GM20000 (cell line): ENCODE measurements at regions not wholly inside any gene's neighbourhood (a gene's known extent, or its start where the extent isn't known, plus 50 kb on each side); places are given as distances from the start of the nearest gene placed in this dataset.

Experiments
- DNase-seq: peaks from one replicate; pipeline ENCODE4 v3.0.0; 2012; ENCODE audit warnings: low spot score
- CTCF ChIP-seq: IDR thresholded peaks from 2 replicates; pipeline ENCODE4 v1.5.1; 2012; ENCODE audit warnings: mild to moderate bottlenecking, control low read depth; ENCODE audit errors: extremely low read depth, missing control alignments

GRCh38 chr19:31448221-31448657 lies 99.0 kb upstream of the TSHZ3 start:
- TF ChIP-seq CTCF = no peak
- DNase-seq = no peak

GRCh38 chr19:31449379-31449778 lies 100.1 kb upstream of the TSHZ3 start:
- DNase-seq = no peak
- TF ChIP-seq CTCF = no peak

DNA sequence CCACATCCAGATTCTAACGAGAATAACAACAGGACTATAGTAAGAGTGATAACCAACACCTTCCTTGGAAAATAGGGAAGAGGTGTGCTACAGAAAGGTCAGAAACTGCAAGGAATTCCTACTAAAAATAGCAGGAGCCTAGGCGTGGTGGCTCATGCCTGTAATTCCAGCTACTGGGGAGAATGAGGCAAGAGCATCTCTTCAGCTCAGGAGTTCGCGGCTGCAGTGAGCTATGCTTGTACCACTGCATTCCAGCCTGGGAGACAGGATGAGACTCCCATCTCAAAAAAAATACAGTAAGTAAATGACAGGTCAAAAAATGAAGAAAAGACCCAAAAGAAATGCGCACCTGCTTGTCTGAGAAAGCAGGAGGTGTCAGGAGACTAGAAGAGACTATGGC lies 101.5 kb upstream of the TSHZ3 start:
- TF ChIP-seq CTCF = no peak
- no peak for DNase-seq

- DNase-seq = no peak
- TF ChIP-seq CTCF = no peak
Observed at GRCh38 chr19:31451686-31452330, 102.6 kb upstream of the TSHZ3 start.

GRCh38 chr19:31459430-31459829 lies 110.2 kb upstream of the TSHZ3 start:
- DNase-seq = no peak
- no peak for TF ChIP-seq CTCF

DNA sequence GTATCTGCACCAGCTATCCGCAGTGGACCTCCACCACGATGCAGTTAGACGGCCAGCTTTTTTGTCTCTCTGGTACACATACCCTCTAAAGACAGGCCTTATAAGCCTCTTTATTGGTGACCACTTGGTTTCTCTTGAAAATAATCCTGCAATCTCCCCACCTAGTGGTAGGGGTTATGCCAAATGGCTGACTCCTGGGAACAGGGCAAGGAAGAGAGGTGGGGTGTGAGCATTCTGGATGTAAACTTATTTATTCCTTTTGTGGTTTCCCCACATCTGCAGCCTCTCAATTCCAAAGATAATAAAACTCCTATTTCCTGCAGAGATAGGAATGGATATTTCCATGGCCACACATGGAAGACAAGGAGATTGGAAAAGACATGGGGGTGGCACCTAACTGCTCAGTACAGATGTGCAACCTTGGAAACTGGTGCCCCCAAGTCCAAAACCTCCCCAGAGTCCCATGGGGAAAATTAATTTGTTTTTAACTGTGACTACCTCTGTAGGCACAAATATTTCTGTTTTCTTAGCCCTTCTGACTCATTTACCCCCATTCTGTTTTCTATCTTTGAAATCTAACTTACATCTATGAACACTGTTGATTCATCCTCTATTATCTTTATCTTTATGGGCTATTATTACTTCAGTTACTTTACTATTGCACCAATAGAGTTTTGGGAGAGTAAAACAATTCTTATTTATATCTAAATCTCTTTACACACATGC lies 112.7 kb upstream of the TSHZ3 start:
- DNase-seq = no peak
- no peak for TF ChIP-seq CTCF

DNA sequence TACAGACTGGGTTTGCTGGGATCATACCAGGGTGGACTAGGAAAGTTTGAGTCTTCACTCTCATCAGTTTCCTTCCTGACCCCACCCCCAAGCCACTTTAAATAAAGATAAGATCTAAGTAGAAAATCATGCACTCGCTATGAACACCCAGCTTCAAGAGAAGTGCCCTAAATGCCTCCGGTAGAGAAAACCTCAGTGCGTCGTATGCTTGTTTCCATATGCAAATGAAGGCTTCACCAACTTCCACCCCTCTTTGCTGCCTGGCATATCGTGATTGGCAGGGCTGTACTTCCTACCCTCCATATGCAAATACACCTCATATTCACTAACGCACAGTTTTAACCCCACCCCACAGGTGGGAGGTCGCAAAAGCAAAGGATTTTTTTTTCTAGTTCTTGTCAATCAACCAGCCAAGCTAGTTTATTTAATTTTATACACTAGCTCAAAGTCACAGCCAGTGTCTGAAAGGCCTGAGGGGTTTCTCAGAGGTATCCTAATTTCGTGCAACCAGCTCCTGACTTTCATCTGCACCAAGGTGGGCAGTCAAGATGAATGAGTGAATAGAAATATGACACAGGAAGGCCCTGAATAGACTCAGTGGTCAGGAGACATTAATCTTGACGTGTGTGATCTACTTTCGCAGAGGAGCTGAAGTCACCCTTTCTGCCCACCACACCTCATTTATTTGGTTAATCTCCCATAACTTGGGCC lies 121.1 kb upstream of the TSHZ3 start:
- no peak for DNase-seq
- no peak for TF ChIP-seq CTCF
